ENCODE measurements at regions not wholly inside any gene's neighbourhood (a gene's known extent, or its start where the extent isn't known, plus 50 kb on each side); places are given as distances from the start of the nearest gene placed in this dataset.
"Not testable (repeated sequence)": the region's sequence is repeated elsewhere in the genome, so short reads cannot be mapped to it uniquely, and the experiment has no call there.

GRCh38 chr2:176913955-176914354 lies 298.6 kb upstream of the HNRNPA3 start:
- H3K36me3 ChIP-seq (ENCODE audit: insufficient read depth, low read length): no peaks in the 10 kb centered on the region
- CTCF ChIA-PET (ENCODE audit: unreplicated experiment): no interaction called here
- H3K4me3 ChIP-seq (ENCODE audit: low read depth, low read length, poor library complexity, severe bottlenecking): no peak overlapping the region
- no peak overlapping the region for H3K4me2 ChIP-seq (ENCODE audit: low read length)
- no peak for DNase-seq (ENCODE audit: low spot score)
- H3K9me3 ChIP-seq (ENCODE audit: low read length): no peaks in the 10 kb centered on the region
- H3K27ac ChIP-seq (ENCODE audit: low read depth, low read length, poor library complexity, severe bottlenecking): no peak overlapping the region
- POLR2A ChIA-PET: no interaction called here
- H3K9me2 ChIP-seq (ENCODE audit: insufficient read depth, low read length): no peaks in the 10 kb centered on the region
- H2AFZ ChIP-seq (ENCODE audit: low read length): no peak overlapping the region
- no peaks in the 10 kb centered on the region for H3K79me2 ChIP-seq (ENCODE audit: insufficient read depth, low read depth, low read length)
- no peaks in the 10 kb centered on the region for H3K4me1 ChIP-seq (ENCODE audit: insufficient read depth, low read length, poor library complexity, severe bottlenecking)
- no TSS peak for BruUV-seq (replicated peaks)
- no peaks in the 10 kb centered on the region for H4K20me1 ChIP-seq (ENCODE audit: insufficient read depth, low read length)
- intact Hi-C loops (cut with micrococcal nuclease; ENCODE audit: unreplicated experiment): no loop called here
- TF ChIP-seq CTCF (conservative IDR thresholded peaks at IDR 0.05; ENCODE audit: low read length) (no peak), EZH2phosphoT487 (IDR thresholded peaks at IDR 0.05; ENCODE audit: borderline replicate concordance, low read depth, low read length) (no peak)

GRCh38 chr2:176914371-176914770 lies 298.2 kb upstream of the HNRNPA3 start:
- Histone ChIP-seq H3K27ac (ENCODE audit: low read depth, low read length, poor library complexity, severe bottlenecking) (no peak overlapping the region), H3K4me1 (ENCODE audit: insufficient read depth, low read length, poor library complexity, severe bottlenecking) (no peaks in the 10 kb centered on the region), H3K4me2 (ENCODE audit: low read length) (no peak overlapping the region), H3K79me2 (ENCODE audit: insufficient read depth, low read depth, low read length) (no peaks in the 10 kb centered on the region), H3K4me3 (ENCODE audit: low read depth, low read length, poor library complexity, severe bottlenecking) (no peak overlapping the region), H3K9me3 (ENCODE audit: low read length) (no peaks in the 10 kb centered on the region), H4K20me1 (ENCODE audit: insufficient read depth, low read length) (no peaks in the 10 kb centered on the region), H3K36me3 (ENCODE audit: insufficient read depth, low read length) (no peaks in the 10 kb centered on the region), H2AFZ (ENCODE audit: low read length) (no peak overlapping the region), H3K9me2 (ENCODE audit: insufficient read depth, low read length) (no peaks in the 10 kb centered on the region)
- ChIA-PET POLR2A (interaction anchor here (0.6 kb wide), 1 partner anchor 33 kb away, joined by 4 read pairs; no protein-coding TSS in a partner anchor), CTCF (ENCODE audit: unreplicated experiment) (no interaction called here)
- intact Hi-C loops (cut with micrococcal nuclease; ENCODE audit: unreplicated experiment): no loop called here
- BruUV-seq (replicated peaks): no TSS peak
- no peak for TF ChIP-seq EZH2phosphoT487 (IDR thresholded peaks at IDR 0.05; ENCODE audit: borderline replicate concordance, low read depth, low read length)
- TF ChIP-seq CTCF (conservative IDR thresholded peaks at IDR 0.05; ENCODE audit: low read length): no peak
- no peak for DNase-seq (ENCODE audit: low spot score)

- H3K4me1 ChIP-seq (ENCODE audit: insufficient read depth, low read length, poor library complexity, severe bottlenecking); DNase-seq (ENCODE audit: low spot score); H3K9me2 ChIP-seq (ENCODE audit: insufficient read depth, low read length); BruUV-seq (replicated peaks); H3K4me2 ChIP-seq (ENCODE audit: low read length); H3K36me3 ChIP-seq (ENCODE audit: insufficient read depth, low read length); H3K4me3 ChIP-seq (ENCODE audit: low read depth, low read length, poor library complexity, severe bottlenecking); H3K27ac ChIP-seq (ENCODE audit: low read depth, low read length, poor library complexity, severe bottlenecking); intact Hi-C loops (cut with micrococcal nuclease; ENCODE audit: unreplicated experiment); H3K9me3 ChIP-seq (ENCODE audit: low read length); POLR2A ChIA-PET; H3K79me2 ChIP-seq (ENCODE audit: insufficient read depth, low read depth, low read length); CTCF ChIA-PET (ENCODE audit: unreplicated experiment); H4K20me1 ChIP-seq (ENCODE audit: insufficient read depth, low read length); H2AFZ ChIP-seq (ENCODE audit: low read length): not testable (repeated sequence)
Observed at GRCh38 chr2:176922545-176922944, 290.0 kb upstream of the HNRNPA3 start.
